ENCODE measurements at regions not wholly inside any gene's neighbourhood (a gene's known extent, or its start where the extent isn't known, plus 50 kb on each side); places are given as distances from the start of the nearest gene placed in this dataset.

GRCh38 chr3:55235416-55235815 lies 251.7 kb downstream of the WNT5A start:
- H3K4me3 ChIP-seq (ENCODE audit: low read depth, low read length): no peak overlapping the region
- TF ChIP-seq CTCF (IDR thresholded peaks at IDR 0.05; ENCODE audit: low read depth, low read length, missing control alignments): no peak
- DNase-seq (ENCODE audit: low read depth): no peak

- no peak for TF ChIP-seq CTCF (IDR thresholded peaks at IDR 0.05; ENCODE audit: low read depth, low read length, missing control alignments)
- no peak for DNase-seq (ENCODE audit: low read depth)
- no peak overlapping the region for H3K4me3 ChIP-seq (ENCODE audit: low read depth, low read length)
Measured at GRCh38 chr3:55226696-55227095, 260.4 kb downstream of the WNT5A start.

- no peak overlapping the region for H3K4me3 ChIP-seq (ENCODE audit: low read depth, low read length)
- TF ChIP-seq CTCF (IDR thresholded peaks at IDR 0.05; ENCODE audit: low read depth, low read length, missing control alignments): no peak
- no peak for DNase-seq (ENCODE audit: low read depth)
Measured at GRCh38 chr3:55218577-55218976, 268.5 kb downstream of the WNT5A start.

- no peak for TF ChIP-seq CTCF (IDR thresholded peaks at IDR 0.05; ENCODE audit: low read depth, low read length, missing control alignments)
- no peak overlapping the region for H3K4me3 ChIP-seq (ENCODE audit: low read depth, low read length)
- no peak for DNase-seq (ENCODE audit: low read depth)
Measured at GRCh38 chr3:55207744-55208143, 279.4 kb downstream of the WNT5A start.

- no peak for TF ChIP-seq CTCF (IDR thresholded peaks at IDR 0.05; ENCODE audit: low read depth, low read length, missing control alignments)
- no peak for DNase-seq (ENCODE audit: low read depth)
- no peak overlapping the region for H3K4me3 ChIP-seq (ENCODE audit: low read depth, low read length)
Measured at GRCh38 chr3:55205990-55206389, 278.1 kb upstream of the LRTM1 start.

GRCh38 chr3:55204417-55204816 lies 276.6 kb upstream of the LRTM1 start:
- no peak for DNase-seq (ENCODE audit: low read depth)
- no peak overlapping the region for H3K4me3 ChIP-seq (ENCODE audit: low read depth, low read length)
- no peak for TF ChIP-seq CTCF (IDR thresholded peaks at IDR 0.05; ENCODE audit: low read depth, low read length, missing control alignments)

- DNase-seq (ENCODE audit: low read depth): no peak
- H3K4me3 ChIP-seq (ENCODE audit: low read depth, low read length): no peak overlapping the region
- TF ChIP-seq CTCF (IDR thresholded peaks at IDR 0.05; ENCODE audit: low read depth, low read length, missing control alignments): no peak
Measured at GRCh38 chr3:55203546-55203945, 275.7 kb upstream of the LRTM1 start.

Measured in GM12864 (cell line).